DND-41 (cell line): ENCODE measurements at regions not wholly inside any gene's neighbourhood (a gene's known extent, or its start where the extent isn't known, plus 50 kb on each side); places are given as distances from the start of the nearest gene placed in this dataset.

Experiments used
- CTCF ChIP-seq: IDR thresholded peaks from 2 replicates; pipeline ENCODE4 v1.5.1; 2012; ENCODE audit warnings: borderline replicate concordance, low read length, moderate library complexity, mild to moderate bottlenecking; ENCODE audit not compliant: poor library complexity, severe bottlenecking; ENCODE audit errors: extremely low read depth
- EZH2 ChIP-seq: IDR thresholded peaks from 3 replicates; pipeline ENCODE4 v1.6.1; 2012; ENCODE audit warnings: borderline replicate concordance, low read depth, mild to moderate bottlenecking, moderate library complexity, low read length, inconsistent platforms; ENCODE audit not compliant: severe bottlenecking

GRCh38 chr4:189785257-189785656 lies 155.4 kb upstream of the FRG1 start:
- TF ChIP-seq EZH2: no peak
- no peak for TF ChIP-seq CTCF
